ENCODE measurements at regions not wholly inside any gene's neighbourhood (a gene's known extent, or its start where the extent isn't known, plus 50 kb on each side); places are given as distances from the start of the nearest gene placed in this dataset.

DNA sequence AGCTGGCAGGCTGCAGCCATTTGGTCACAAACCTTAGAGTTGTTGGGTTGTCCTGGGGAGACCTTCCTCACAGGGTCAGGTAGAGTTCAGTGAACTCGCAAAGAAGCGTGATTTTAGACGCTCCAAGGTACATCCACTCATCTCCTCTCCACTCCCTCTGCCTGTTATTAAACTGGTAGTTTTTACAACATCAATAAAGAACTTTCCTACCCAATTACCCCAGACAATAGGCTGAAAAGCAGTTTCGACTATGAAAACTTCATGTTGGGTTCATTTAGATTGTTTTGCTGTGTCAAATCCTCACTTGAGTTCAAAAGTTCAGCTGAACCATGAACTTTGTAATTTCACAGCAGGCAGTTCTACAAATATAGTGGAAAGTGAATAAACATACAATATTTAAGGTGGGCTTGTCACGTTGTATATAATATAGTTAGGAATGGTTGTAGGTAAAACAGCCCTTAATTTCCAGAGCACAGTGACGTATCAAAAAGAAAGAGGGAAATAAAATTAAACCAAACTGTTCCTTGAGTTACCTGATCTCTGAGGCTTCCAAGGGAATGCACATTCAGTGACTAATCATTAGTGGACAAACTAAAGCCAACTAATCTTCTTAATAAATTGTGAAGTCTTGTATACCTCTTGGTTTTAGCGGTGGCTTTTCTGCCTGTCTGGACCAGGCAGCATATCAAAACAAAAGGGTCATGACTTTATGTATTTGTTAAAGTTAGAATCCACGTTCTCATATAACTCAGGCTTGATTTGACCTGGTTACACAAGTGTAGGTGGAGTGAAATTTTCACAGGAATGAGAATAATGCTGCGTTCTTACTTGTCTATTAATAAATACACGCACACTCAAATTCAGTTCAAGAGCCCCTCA, 100.5 kb downstream of the CYP26A1 start:
- Histone ChIP-seq H3K4me1 (ENCODE audit: insufficient read depth) (no peaks in the 10 kb centered on the region), H3K27ac (no peak overlapping the region), H3F3A (ENCODE audit: insufficient read depth) (no peaks in the 10 kb centered on the region), H3K4me2 (ENCODE audit: unreplicated experiment) (no peak overlapping the region), H3K9me3 (ENCODE audit: low read depth) (no peaks in the 10 kb centered on the region), H3K27me3 (replicated peaks; ENCODE audit: insufficient read depth) (no peaks in the 10 kb centered on the region; the same call in 1 of the 2 replicates), H4K20me1 (ENCODE audit: insufficient read depth) (no peaks in the 10 kb centered on the region), H3K9me2 (ENCODE audit: insufficient read depth) (no peaks in the 10 kb centered on the region), H3K9ac (no peak overlapping the region), H2AFZ (no peak overlapping the region), H3K4me3 (no peak overlapping the region), H3K36me3 (ENCODE audit: low read depth) (no peaks in the 10 kb centered on the region), H3K79me2 (ENCODE audit: insufficient read depth) (no peaks in the 10 kb centered on the region)
- DNase-seq: no peak
- 75 to 78% methylated on average over 10 of the region's 10 CpGs for WGBS, 2 experiments (ENCODE audit: low coverage in 1 of 2, low lambda C conversion rate in 2 of 2, missing lambda C conversion rate in 2 of 2)
- in situ Hi-C loops (cut with MboI): no loop called here
- TF ChIP-seq EZH2phosphoT487 (IDR thresholded peaks at IDR 0.05; ENCODE audit: insufficient read depth, low read depth) (no peak), EZH2 (IDR thresholded peaks at IDR 0.05; ENCODE audit: insufficient read depth, poor library complexity, severe bottlenecking) (no peak)

GRCh38 chr10:93175490-93175889, 101.8 kb downstream of the CYP26A1 start:
- Histone ChIP-seq H3K9ac (no peak overlapping the region), H3K4me2 (ENCODE audit: unreplicated experiment) (no peak overlapping the region), H3K9me2 (ENCODE audit: insufficient read depth) (no peaks in the 10 kb centered on the region), H3K27ac (no peak overlapping the region), H4K20me1 (ENCODE audit: insufficient read depth) (no peaks in the 10 kb centered on the region), H3K79me2 (ENCODE audit: insufficient read depth) (no peaks in the 10 kb centered on the region), H3K27me3 (replicated peaks; ENCODE audit: insufficient read depth) (no peaks in the 10 kb centered on the region; the same call in 1 of the 2 replicates), H3K4me3 (no peak overlapping the region), H3F3A (ENCODE audit: insufficient read depth) (no peaks in the 10 kb centered on the region), H3K4me1 (ENCODE audit: insufficient read depth) (peaks cover 4% of the 10 kb centered on the region; the same call in 1 of the 2 replicates), H3K36me3 (ENCODE audit: low read depth) (no peaks in the 10 kb centered on the region), H2AFZ (no peak overlapping the region), H3K9me3 (ENCODE audit: low read depth) (no peaks in the 10 kb centered on the region)
- TF ChIP-seq EZH2phosphoT487 (IDR thresholded peaks at IDR 0.05; ENCODE audit: insufficient read depth, low read depth): no peak
- in situ Hi-C loops (cut with MboI): no loop called here
- DNase-seq: no peak
- WGBS, 2 experiments (ENCODE audit: low coverage in 1 of 2, low lambda C conversion rate in 2 of 2, missing lambda C conversion rate in 2 of 2): 79 to 81% methylated on average over 6 of the region's 6 CpGs

DNA sequence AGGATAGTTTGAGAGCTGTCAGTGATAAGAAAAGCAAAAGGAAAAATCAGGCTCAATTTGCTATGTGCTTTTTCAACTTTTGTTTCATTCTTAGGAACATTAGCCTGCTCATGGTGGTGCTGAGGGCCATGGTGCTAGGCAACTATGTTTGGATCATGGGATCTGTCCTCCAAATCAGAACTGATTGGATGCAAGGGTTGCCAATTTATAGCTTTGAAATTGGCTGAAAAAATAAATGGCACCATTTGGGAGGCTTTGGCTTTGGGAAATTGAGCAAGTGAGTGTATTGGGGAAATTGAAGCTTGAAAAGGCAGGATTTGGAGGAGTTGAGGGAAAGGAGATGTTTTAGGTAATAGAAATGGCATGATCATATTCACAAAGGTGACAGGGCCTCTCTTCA, 103.8 kb downstream of the CYP26A1 start:
- Histone ChIP-seq H3F3A (ENCODE audit: insufficient read depth) (no peaks in the 10 kb centered on the region), H3K27me3 (replicated peaks; ENCODE audit: insufficient read depth) (no peaks in the 10 kb centered on the region; the same call in 1 of the 2 replicates), H3K9ac (no peak overlapping the region), H4K20me1 (ENCODE audit: insufficient read depth) (no peaks in the 10 kb centered on the region), H2AFZ (no peak overlapping the region), H3K9me3 (ENCODE audit: low read depth) (no peaks in the 10 kb centered on the region), H3K27ac (no peak overlapping the region), H3K79me2 (ENCODE audit: insufficient read depth) (no peaks in the 10 kb centered on the region), H3K36me3 (ENCODE audit: low read depth) (no peaks in the 10 kb centered on the region), H3K4me2 (ENCODE audit: unreplicated experiment) (no peak overlapping the region), H3K4me3 (no peak overlapping the region), H3K9me2 (ENCODE audit: insufficient read depth) (no peaks in the 10 kb centered on the region), H3K4me1 (ENCODE audit: insufficient read depth) (peaks cover 9% of the 10 kb centered on the region)
- in situ Hi-C loops (cut with MboI): no loop called here
- no peak for TF ChIP-seq EZH2 (IDR thresholded peaks at IDR 0.05; ENCODE audit: insufficient read depth, poor library complexity, severe bottlenecking)
- DNase-seq: no peak

GRCh38 chr10:93178226-93178625, 104.5 kb downstream of the CYP26A1 start:
- Histone ChIP-seq H2AFZ (no peak overlapping the region), H3K36me3 (ENCODE audit: low read depth) (no peaks in the 10 kb centered on the region), H3F3A (ENCODE audit: insufficient read depth) (no peaks in the 10 kb centered on the region), H3K27me3 (replicated peaks; ENCODE audit: insufficient read depth) (no peaks in the 10 kb centered on the region; the same call in 1 of the 2 replicates), H4K20me1 (ENCODE audit: insufficient read depth) (no peaks in the 10 kb centered on the region), H3K27ac (no peak overlapping the region), H3K9me3 (ENCODE audit: low read depth) (no peaks in the 10 kb centered on the region), H3K4me1 (ENCODE audit: insufficient read depth) (peaks cover 9% of the 10 kb centered on the region), H3K9ac (no peak overlapping the region), H3K4me3 (no peak overlapping the region), H3K9me2 (ENCODE audit: insufficient read depth) (no peaks in the 10 kb centered on the region), H3K79me2 (ENCODE audit: insufficient read depth) (no peaks in the 10 kb centered on the region), H3K4me2 (ENCODE audit: unreplicated experiment) (no peak overlapping the region)
- in situ Hi-C loops (cut with MboI): no loop called here
- DNase-seq: no peak
- TF ChIP-seq EZH2phosphoT487 (IDR thresholded peaks at IDR 0.05; ENCODE audit: insufficient read depth, low read depth) (no peak), EZH2 (IDR thresholded peaks at IDR 0.05; ENCODE audit: insufficient read depth, poor library complexity, severe bottlenecking) (no peak)
